ENCODE measurements at regions not wholly inside any gene's neighbourhood (a gene's known extent, or its start where the extent isn't known, plus 50 kb on each side); places are given as distances from the start of the nearest gene placed in this dataset.

- no peak for DNase-seq
These were observed 263.2 kb downstream of the SEC23A start for GRCh38 chr14:38839694-38840365.

GRCh38 chr14:38838979-38839323 is 264.1 kb downstream of the SEC23A start:
- no peak for DNase-seq

- DNase-seq: no peak
These were observed 264.7 kb downstream of the SEC23A start for GRCh38 chr14:38838049-38838978.

- DNase-seq: no peak
These were observed 265.5 kb downstream of the SEC23A start for GRCh38 chr14:38837343-38838048.

GRCh38 chr14:38836539-38836938 is 266.5 kb downstream of the SEC23A start:
- no peak for DNase-seq

- DNase-seq: no peak
These were observed 267.2 kb downstream of the SEC23A start for GRCh38 chr14:38835874-38836273.

- DNase-seq: no peak
These were observed 274.7 kb downstream of the SEC23A start for GRCh38 chr14:38828183-38828827.

GRCh38 chr14:38824706-38825105 is 278.3 kb downstream of the SEC23A start:
- DNase-seq: no peak

GRCh38 chr14:38818555-38818954 is 284.5 kb downstream of the SEC23A start:
- no peak for DNase-seq

GRCh38 chr14:38808734-38809455 is 294.1 kb downstream of the SEC23A start:
- DNase-seq: no peak

- DNase-seq: no peak
These were observed 303.4 kb downstream of the SEC23A start for GRCh38 chr14:38799671-38800070.

GRCh38 chr14:38794677-38795076 is 308.4 kb downstream of the SEC23A start:
- DNase-seq: no peak

GRCh38 chr14:38791862-38792261 is 311.2 kb downstream of the SEC23A start:
- DNase-seq: no peak

- DNase-seq: no peak
These were observed 312.1 kb downstream of the SEC23A start for GRCh38 chr14:38790916-38791315.

- no peak for DNase-seq
These were observed 313.2 kb downstream of the SEC23A start for GRCh38 chr14:38789805-38790204.

- DNase-seq: no peak
These were observed 315.0 kb downstream of the SEC23A start for GRCh38 chr14:38788060-38788459.

- no peak for DNase-seq
These were observed 316.1 kb downstream of the SEC23A start for GRCh38 chr14:38786921-38787320.

GRCh38 chr14:38777401-38777800 is 325.6 kb downstream of the SEC23A start:
- DNase-seq: no peak

- DNase-seq: no peak
These were observed 327.0 kb downstream of the SEC23A start for GRCh38 chr14:38775986-38776385.

GRCh38 chr14:38774162-38774561 is 328.9 kb downstream of the SEC23A start:
- DNase-seq: no peak

GRCh38 chr14:38770251-38770650 is 332.8 kb downstream of the SEC23A start:
- no peak for DNase-seq

GRCh38 chr14:38762845-38763244 is 340.2 kb downstream of the SEC23A start:
- no peak for DNase-seq

All from NCI-H146 (cell line).